Kidney (tissue), 13 donors: ENCODE measurements at regions not wholly inside any gene's neighbourhood (a gene's known extent, or its start where the extent isn't known, plus 50 kb on each side); places are given as distances from the start of the nearest gene placed in this dataset.

Experiments used
- DNase-seq, 5 donors: peaks; one replicate each; pipeline ENCODE4 v3.0.0-alpha.2; 2013 to 2020
- FAIRE-seq: peaks from 2 replicates; lab custom pipeline; 2012; peaks lifted over from hg19 to GRCh38; lab: Jason Lieb, UNC
- H3K27ac ChIP-seq, 2 donors: one replicate each; pipeline ENCODE4 v1.7.0; 2013; ENCODE audit warnings: low read depth in 2 of 2, low read length in 2 of 2, inconsistent platforms in 1 of 2
- H3K27me3 ChIP-seq: one replicate; pipeline ENCODE4 v1.7.1; 2013; ENCODE audit warnings: low read length, inconsistent platforms; ENCODE audit not compliant: control insufficient read depth, insufficient read depth
- H3K36me3 ChIP-seq, 3 donors: one replicate each; pipeline versions ENCODE4 v1.7.0 to v1.7.1; 2013; ENCODE audit warnings: low read length in 3 of 3, control low read depth in 1 of 3, inconsistent platforms in 1 of 3; ENCODE audit not compliant: insufficient read depth in 3 of 3, control insufficient read depth in 2 of 3
- H3K4me1 ChIP-seq, 3 donors: one replicate each; pipeline versions ENCODE4 v1.7.0 to v1.7.1; 2013; ENCODE audit warnings: low read length in 3 of 3, inconsistent platforms in 1 of 3, low read depth in 1 of 3; ENCODE audit not compliant: control insufficient read depth in 2 of 3, insufficient read depth in 2 of 3
- H3K4me3 ChIP-seq, 3 donors: one replicate each; pipeline versions ENCODE4 v1.7.0 to v1.8.1; 2013; ENCODE audit warnings: low read length in 3 of 3, control low read depth in 1 of 3, inconsistent platforms in 1 of 3
- H3K9ac ChIP-seq, 3 donors: one replicate each; pipeline versions ENCODE4 v1.7.0 to v1.7.1; 2013; ENCODE audit warnings: low read length in 3 of 3, control low read depth in 1 of 3, inconsistent platforms in 1 of 3
- H3K9me3 ChIP-seq, 3 donors: one replicate each; pipeline versions ENCODE4 v1.7.0 to v1.7.1; 2013; ENCODE audit warnings: low read length in 3 of 3, control low read depth in 1 of 3, inconsistent platforms in 1 of 3; ENCODE audit not compliant: control insufficient read depth in 2 of 3, insufficient read depth in 1 of 3
- intact Hi-C: fragments of 100-400 bp; cut with DNase I; formaldehyde crosslinking; loops from one replicate; pipeline ENCODE4 v1.11.1; 2022
- TF ChIP-seq, protein P1 (sequence below): IDR thresholded peaks from 3 replicates; pipeline ENCODE4 v1.5.1; 2012; ENCODE audit warnings: mild to moderate bottlenecking, moderate library complexity, borderline replicate concordance; ENCODE audit not compliant: insufficient read depth; ENCODE audit errors: extremely low read depth
- donor health status: control.
- donor health status: control.
- donor health status: control.
- donor health status: control.
- donor health status: control.
- donor health status: DM: yes; HTN: yes; CAD: no.
- donor health status: Normal renal cell carcinoma (clear cell type).

DNA sequence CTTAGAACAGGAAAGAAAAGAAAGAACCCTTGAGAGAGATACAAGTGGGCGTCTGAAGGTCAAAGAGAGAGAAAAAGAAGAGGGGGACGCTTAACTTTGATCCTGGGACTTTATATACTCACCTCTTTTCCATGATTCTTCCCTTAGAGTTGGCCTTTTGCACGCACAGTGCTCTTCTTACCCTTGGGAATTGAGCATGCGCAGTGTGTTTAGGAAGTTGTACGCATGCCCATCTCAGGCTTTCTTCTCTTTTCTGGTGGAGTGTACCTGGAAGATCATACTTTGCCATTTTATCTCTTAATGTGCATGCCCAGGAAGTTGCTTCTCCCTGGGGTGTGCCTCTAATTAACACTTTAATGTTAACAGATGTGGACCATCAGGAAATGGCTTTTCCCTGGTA is 229.6 kb upstream of the ANO3 start:
- Histone ChIP-seq H3K4me1 (no peaks in the 10 kb centered on the region), H3K36me3 (no peaks in the 10 kb centered on the region), H3K9ac (no peak overlapping the region), H3K27me3 (no peaks in the 10 kb centered on the region), H3K4me3 (no peak overlapping the region), H3K27ac (no peak overlapping the region), H3K9me3 (no peaks in the 10 kb centered on the region)
- TF ChIP-seq, protein P1, sequence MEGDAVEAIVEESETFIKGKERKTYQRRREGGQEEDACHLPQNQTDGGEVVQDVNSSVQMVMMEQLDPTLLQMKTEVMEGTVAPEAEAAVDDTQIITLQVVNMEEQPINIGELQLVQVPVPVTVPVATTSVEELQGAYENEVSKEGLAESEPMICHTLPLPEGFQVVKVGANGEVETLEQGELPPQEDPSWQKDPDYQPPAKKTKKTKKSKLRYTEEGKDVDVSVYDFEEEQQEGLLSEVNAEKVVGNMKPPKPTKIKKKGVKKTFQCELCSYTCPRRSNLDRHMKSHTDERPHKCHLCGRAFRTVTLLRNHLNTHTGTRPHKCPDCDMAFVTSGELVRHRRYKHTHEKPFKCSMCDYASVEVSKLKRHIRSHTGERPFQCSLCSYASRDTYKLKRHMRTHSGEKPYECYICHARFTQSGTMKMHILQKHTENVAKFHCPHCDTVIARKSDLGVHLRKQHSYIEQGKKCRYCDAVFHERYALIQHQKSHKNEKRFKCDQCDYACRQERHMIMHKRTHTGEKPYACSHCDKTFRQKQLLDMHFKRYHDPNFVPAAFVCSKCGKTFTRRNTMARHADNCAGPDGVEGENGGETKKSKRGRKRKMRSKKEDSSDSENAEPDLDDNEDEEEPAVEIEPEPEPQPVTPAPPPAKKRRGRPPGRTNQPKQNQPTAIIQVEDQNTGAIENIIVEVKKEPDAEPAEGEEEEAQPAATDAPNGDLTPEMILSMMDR, result no peak
- intact Hi-C loops, result no loop called here
- no peak for DNase-seq
- no peak for FAIRE-seq

DNA sequence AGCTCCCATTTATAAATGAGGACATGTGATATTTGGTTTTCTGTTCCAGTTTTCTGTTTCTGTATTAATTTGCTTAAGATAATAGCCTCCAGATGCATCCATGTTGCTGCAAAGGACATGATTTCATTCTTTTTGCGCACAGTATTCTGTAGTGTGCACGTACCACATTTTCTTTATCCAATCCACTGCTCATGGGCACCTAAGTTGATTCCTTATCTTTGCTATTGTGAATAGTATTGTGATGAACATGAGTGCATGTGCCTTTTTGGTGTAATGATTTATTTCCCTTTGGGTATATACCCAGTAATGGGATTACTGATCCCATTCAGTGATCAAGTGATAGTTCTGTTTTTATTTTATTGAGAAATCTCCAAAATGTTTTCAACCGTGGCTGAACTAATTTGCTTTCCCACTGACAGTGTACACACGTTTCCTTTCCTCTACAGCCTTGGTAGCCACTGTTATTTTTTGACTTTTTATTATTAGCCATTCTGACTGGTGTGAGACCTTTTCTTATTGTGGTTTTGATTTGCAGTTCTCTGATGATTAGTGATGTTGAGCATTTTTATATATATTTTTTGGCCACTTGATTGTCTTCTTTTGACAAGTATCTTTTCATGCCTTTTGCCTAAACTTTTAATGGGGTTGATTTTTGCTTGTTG is 226.0 kb upstream of the ANO3 start:
- Histone ChIP-seq H3K9me3 (no peaks in the 10 kb centered on the region), H3K4me1 (no peaks in the 10 kb centered on the region), H3K36me3 (no peaks in the 10 kb centered on the region), H3K4me3 (no peak overlapping the region), H3K9ac (no peak overlapping the region), H3K27ac (no peak overlapping the region), H3K27me3 (no peaks in the 10 kb centered on the region)
- TF ChIP-seq, protein P1, result no peak
- DNase-seq (no peak), FAIRE-seq (no peak)
- intact Hi-C loops, result no loop called here

DNA sequence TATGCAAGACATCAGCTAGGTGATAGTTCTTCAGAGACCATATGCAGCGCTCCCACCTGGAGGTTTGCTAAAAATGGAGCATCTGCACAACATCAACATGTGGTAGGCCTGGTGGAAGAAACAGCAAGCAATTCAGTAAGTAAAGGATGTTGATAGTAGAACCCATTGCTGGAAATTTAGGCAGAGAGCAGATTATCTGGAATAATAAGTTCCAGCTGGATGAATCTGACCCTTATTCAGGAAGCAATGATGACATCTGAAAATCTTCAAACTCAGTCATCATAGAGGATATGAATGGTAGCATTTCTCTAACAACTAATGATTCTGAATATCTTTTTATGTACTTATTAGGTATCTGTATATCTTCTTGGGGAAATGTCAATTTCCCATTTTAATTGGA is 225.2 kb upstream of the ANO3 start:
- Histone ChIP-seq H3K36me3 (no peaks in the 10 kb centered on the region), H3K4me1 (no peaks in the 10 kb centered on the region), H3K27ac (no peak overlapping the region), H3K9me3 (no peaks in the 10 kb centered on the region), H3K27me3 (no peaks in the 10 kb centered on the region), H3K4me3 (no peak overlapping the region), H3K9ac (no peak overlapping the region)
- intact Hi-C loops, result no loop called here
- DNase-seq (no peak), FAIRE-seq (no peak)
- TF ChIP-seq, protein P1, result no peak
